A673 (cell line): ENCODE measurements at regions not wholly inside any gene's neighbourhood (a gene's known extent, or its start where the extent isn't known, plus 50 kb on each side); places are given as distances from the start of the nearest gene placed in this dataset.

Experiments used
- BruUV-seq: library from RNA; stranded (reverse); fragments of 400-500 nt; replicated peaks from 2 replicates; lab custom pipeline; 2021; lab: Mats Ljungman, UMichigan
- CTCF ChIA-PET: fragments of 300-600 bp; sonication (Branson Sonifier 250); formaldehyde crosslinking; loops from one replicate; lab custom pipeline; 2022; ENCODE audit warnings: antibody characterized with exemption; lab: Charles Lee
- POLR2A ChIA-PET: fragments of 300-600 bp; sonication (Branson Sonifier 250); formaldehyde crosslinking; loops from one replicate; lab custom pipeline; 2022; ENCODE audit warnings: antibody characterized with exemption; ENCODE audit not compliant: low non-redundant PET; lab: Charles Lee
- DNase-seq: peaks from one replicate; pipeline ENCODE4 v3.0.0-alpha.2; 2015; ENCODE audit warnings: low spot score
- H3K27ac ChIP-seq: fragments of 200-600 bp; sonication (generic); 2 replicates; pipeline ENCODE4 v1.5.1; 2016; ENCODE audit warnings: mixed run types, low read depth, mild to moderate bottlenecking, mixed read lengths, antibody characterized with exemption, low read length; ENCODE audit not compliant: poor library complexity, severe bottlenecking
- H3K27me3 ChIP-seq: fragments of 200-600 bp; sonication (generic); replicated peaks from 2 replicates; pipeline ENCODE4 v1.6.1; 2017; ENCODE audit warnings: mixed run types, low read depth, mild to moderate bottlenecking, mixed read lengths, antibody characterized with exemption, low read length; ENCODE audit not compliant: insufficient read depth, poor library complexity
- H3K36me3 ChIP-seq: fragments of 200-600 bp; sonication (generic); 2 replicates; pipeline ENCODE4 v1.6.1; 2016; ENCODE audit warnings: mixed run types, mild to moderate bottlenecking, mixed read lengths, antibody characterized with exemption, low read length; ENCODE audit not compliant: insufficient read depth, poor library complexity, severe bottlenecking
- H3K4me1 ChIP-seq: fragments of 200-600 bp; sonication (generic); 2 replicates; pipeline ENCODE4 v1.6.1; 2017; ENCODE audit warnings: mixed run types, mild to moderate bottlenecking, mixed read lengths, antibody characterized with exemption, low read length; ENCODE audit not compliant: insufficient read depth, poor library complexity, severe bottlenecking
- H3K4me3 ChIP-seq: fragments of 200-600 bp; sonication (generic); 2 replicates; pipeline ENCODE4 v1.5.1; 2016; ENCODE audit warnings: low read depth, mixed run types, mild to moderate bottlenecking, mixed read lengths, low read length; ENCODE audit not compliant: poor library complexity, severe bottlenecking
- H3K9me3 ChIP-seq: fragments of 200-600 bp; sonication (generic); 2 replicates; pipeline ENCODE4 v1.6.1; 2016; ENCODE audit warnings: mixed run types, low read depth, mild to moderate bottlenecking, mixed read lengths, antibody characterized with exemption, low read length; ENCODE audit not compliant: poor library complexity, severe bottlenecking
- EZH2 ChIP-seq: fragments of 200-600 bp; sonication (generic); IDR thresholded peaks from 2 replicates; pipeline ENCODE4 v1.6.1; 2017; ENCODE audit warnings: borderline replicate concordance, low read depth, mild to moderate bottlenecking, mixed read lengths, antibody characterized with exemption, low read length; ENCODE audit not compliant: poor library complexity, severe bottlenecking
- intact Hi-C: fragments of 100-400 bp; cut with micrococcal nuclease; formaldehyde crosslinking; loops from one replicate; pipeline ENCODE4 v1.10.0; 2022; ENCODE audit not compliant: unreplicated experiment
- TF ChIP-seq, protein P1 (sequence below): fragments of 300-800, 200-600 bp; sonication (generic); conservative IDR thresholded peaks from 2 replicates; pipeline ENCODE4 v1.5.1; 2017; ENCODE audit warnings: low read depth, mild to moderate bottlenecking, antibody characterized with exemption, low read length, moderate library complexity, mixed read lengths

DNA sequence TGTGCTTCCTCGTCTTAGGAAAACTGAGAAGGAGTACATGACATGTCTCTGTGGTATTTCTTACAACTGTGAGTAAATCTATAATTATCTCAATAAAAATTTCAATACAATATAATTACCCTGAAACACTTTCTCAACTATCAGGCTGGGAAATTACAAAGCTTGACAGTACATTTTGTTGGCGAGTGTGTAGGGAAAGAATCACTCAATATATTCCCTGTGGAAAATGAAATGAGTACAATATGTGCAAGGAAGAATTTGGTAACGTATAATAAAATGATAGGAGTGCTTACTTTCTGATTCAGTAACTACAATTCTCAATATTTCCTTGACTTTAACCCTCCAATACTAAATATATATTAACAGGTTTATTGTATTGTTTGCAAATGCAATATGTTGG lies 818.2 kb upstream of the CADM2 start:
- intact Hi-C loops = no loop called here
- no peak for TF ChIP-seq EZH2
- TF ChIP-seq, protein P1, sequence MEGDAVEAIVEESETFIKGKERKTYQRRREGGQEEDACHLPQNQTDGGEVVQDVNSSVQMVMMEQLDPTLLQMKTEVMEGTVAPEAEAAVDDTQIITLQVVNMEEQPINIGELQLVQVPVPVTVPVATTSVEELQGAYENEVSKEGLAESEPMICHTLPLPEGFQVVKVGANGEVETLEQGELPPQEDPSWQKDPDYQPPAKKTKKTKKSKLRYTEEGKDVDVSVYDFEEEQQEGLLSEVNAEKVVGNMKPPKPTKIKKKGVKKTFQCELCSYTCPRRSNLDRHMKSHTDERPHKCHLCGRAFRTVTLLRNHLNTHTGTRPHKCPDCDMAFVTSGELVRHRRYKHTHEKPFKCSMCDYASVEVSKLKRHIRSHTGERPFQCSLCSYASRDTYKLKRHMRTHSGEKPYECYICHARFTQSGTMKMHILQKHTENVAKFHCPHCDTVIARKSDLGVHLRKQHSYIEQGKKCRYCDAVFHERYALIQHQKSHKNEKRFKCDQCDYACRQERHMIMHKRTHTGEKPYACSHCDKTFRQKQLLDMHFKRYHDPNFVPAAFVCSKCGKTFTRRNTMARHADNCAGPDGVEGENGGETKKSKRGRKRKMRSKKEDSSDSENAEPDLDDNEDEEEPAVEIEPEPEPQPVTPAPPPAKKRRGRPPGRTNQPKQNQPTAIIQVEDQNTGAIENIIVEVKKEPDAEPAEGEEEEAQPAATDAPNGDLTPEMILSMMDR = no peak
- CTCF ChIA-PET = no interaction called here
- POLR2A ChIA-PET = no interaction called here
- no peak overlapping the region for H3K27ac ChIP-seq
- H3K36me3 ChIP-seq = no peaks in the 10 kb centered on the region
- no peaks in the 10 kb centered on the region for H3K9me3 ChIP-seq
- no TSS peak for BruUV-seq
- no peak for DNase-seq
- H3K4me3 ChIP-seq = no peak overlapping the region
- H3K27me3 ChIP-seq = no peaks in the 10 kb centered on the region
- no peaks in the 10 kb centered on the region for H3K4me1 ChIP-seq

DNA sequence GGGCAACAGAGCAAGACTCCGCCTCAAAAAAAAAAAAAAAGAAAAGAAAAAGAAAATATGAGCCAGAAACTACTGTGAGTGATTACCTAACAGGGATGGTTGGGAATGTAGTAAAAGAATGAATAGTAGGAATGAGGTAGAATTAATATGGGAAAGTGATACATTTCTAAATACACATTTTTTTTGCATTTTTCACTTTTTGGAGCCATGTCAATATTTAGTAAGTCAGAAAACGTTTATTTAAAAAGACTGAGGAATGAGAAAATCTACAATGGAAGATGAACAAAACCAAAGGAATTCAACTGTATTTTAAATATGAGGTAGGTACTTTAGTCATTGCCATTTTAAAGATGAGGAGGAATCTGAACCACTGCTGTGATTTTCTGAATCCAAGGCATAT lies 817.2 kb upstream of the CADM2 start:
- TF ChIP-seq EZH2 = no peak
- TF ChIP-seq, protein P1 = no peak
- H3K4me3 ChIP-seq = no peak overlapping the region
- H3K27me3 ChIP-seq = no peaks in the 10 kb centered on the region
- H3K4me1 ChIP-seq = no peaks in the 10 kb centered on the region
- no peak overlapping the region for H3K27ac ChIP-seq
- no TSS peak for BruUV-seq
- POLR2A ChIA-PET = no interaction called here
- H3K9me3 ChIP-seq = no peaks in the 10 kb centered on the region
- no peaks in the 10 kb centered on the region for H3K36me3 ChIP-seq
- intact Hi-C loops = no loop called here
- no peak for DNase-seq
- CTCF ChIA-PET = no interaction called here

DNA sequence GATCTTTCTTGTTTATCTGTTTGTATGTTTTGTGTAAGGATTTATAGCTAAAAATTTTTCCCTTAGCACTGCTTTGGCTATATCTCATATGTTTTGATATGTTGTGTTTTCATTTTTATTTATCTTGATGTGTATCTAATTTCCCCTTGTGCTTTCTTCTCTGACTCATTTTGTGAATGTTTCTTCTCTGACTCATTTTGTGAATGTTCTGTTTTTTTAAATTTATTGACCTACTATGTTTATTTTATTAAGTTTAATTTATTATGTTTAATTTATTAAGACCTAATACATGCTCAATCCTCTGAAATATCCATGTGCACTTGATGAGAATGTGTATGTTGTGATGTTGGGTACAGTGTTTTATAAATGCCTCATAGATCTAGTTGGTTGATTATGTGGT lies 793.5 kb upstream of the CADM2 start:
- H3K27me3 ChIP-seq = no peaks in the 10 kb centered on the region
- intact Hi-C loops = no loop called here
- H3K9me3 ChIP-seq = no peaks in the 10 kb centered on the region
- H3K27ac ChIP-seq = no peak overlapping the region
- BruUV-seq = no TSS peak
- H3K4me1 ChIP-seq = no peaks in the 10 kb centered on the region
- ChIA-PET CTCF (no interaction called here), POLR2A (no interaction called here)
- no peak overlapping the region for H3K4me3 ChIP-seq
- TF ChIP-seq, protein P1 = no peak
- no peak for TF ChIP-seq EZH2
- no peaks in the 10 kb centered on the region for H3K36me3 ChIP-seq
- no peak for DNase-seq
